Activated CD8-positive, alpha-beta T cell treated with anti-CD3 and anti-CD28 coated beads for 36 hours (primary cell): ENCODE measurements at regions not wholly inside any gene's neighbourhood (a gene's known extent, or its start where the extent isn't known, plus 50 kb on each side); places are given as distances from the start of the nearest gene placed in this dataset.
"Not testable (repeated sequence)": the region's sequence is repeated elsewhere in the genome, so short reads cannot be mapped to it uniquely, and the experiment has no call there.

Experiments used
- ATAC-seq: fragments of 200-7000 bp; cut with Tn5 transposase; one replicate; pipeline ENCODE4 v1.10.0; 2021; ENCODE audit warnings: mild to moderate bottlenecking, moderate library complexity
- CTCF ChIA-PET: fragments of 350-600 bp; sonication (Branson Sonifier 250); formaldehyde crosslinking; loops from one replicate; lab custom pipeline; 2021; ENCODE audit warnings: antibody characterized with exemption; lab: Charles Lee
- POLR2A ChIA-PET: fragments of 350-600 bp; sonication (Branson Sonifier 250); formaldehyde crosslinking; loops from one replicate; lab custom pipeline; 2021; ENCODE audit warnings: antibody characterized with exemption; lab: Charles Lee
- DNase-seq: peaks from one replicate; pipeline ENCODE4 v3.0.0-alpha.2; 2020
- H3K27ac Mint-ChIP-seq: one replicate; pipeline ENCODE4 v1.8.0; 2021; ENCODE audit warnings: mild to moderate bottlenecking, mixed read lengths
- H3K27me3 Mint-ChIP-seq: one replicate; pipeline ENCODE4 v1.8.0; 2021; ENCODE audit warnings: mixed read lengths
- H3K36me3 Mint-ChIP-seq: one replicate; pipeline ENCODE4 v1.8.0; 2021; ENCODE audit warnings: low read depth, mixed read lengths
- H3K4me1 Mint-ChIP-seq: one replicate; pipeline ENCODE4 v1.8.0; 2021; ENCODE audit warnings: low read depth, mixed read lengths
- H3K4me3 Mint-ChIP-seq: one replicate; pipeline ENCODE4 v1.8.0; 2021; ENCODE audit warnings: mild to moderate bottlenecking, moderate library complexity, mixed read lengths
- H3K9me3 Mint-ChIP-seq: one replicate; pipeline ENCODE4 v1.8.0; 2021; ENCODE audit warnings: mixed read lengths
- intact Hi-C: fragments of 100-400 bp; cut with micrococcal nuclease; formaldehyde crosslinking; loops from one replicate; pipeline ENCODE4 v1.10.0; 2022

- H3K27ac Mint-ChIP-seq, POLR2A ChIA-PET, H3K4me1 Mint-ChIP-seq, H3K4me3 Mint-ChIP-seq, intact Hi-C loops, ATAC-seq, CTCF ChIA-PET, H3K9me3 Mint-ChIP-seq, H3K27me3 Mint-ChIP-seq, DNase-seq, H3K36me3 Mint-ChIP-seq: not testable (repeated sequence)
Measured at GRCh38 chr1:144066071-144066813, 94.5 kb upstream of the FAM72C start.

GRCh38 chr1:144065299-144066060 lies 93.7 kb upstream of the FAM72C start:
- ATAC-seq, H3K9me3 Mint-ChIP-seq, H3K36me3 Mint-ChIP-seq, POLR2A ChIA-PET, H3K4me3 Mint-ChIP-seq, DNase-seq, H3K4me1 Mint-ChIP-seq, CTCF ChIA-PET, intact Hi-C loops, H3K27ac Mint-ChIP-seq, H3K27me3 Mint-ChIP-seq: not testable (repeated sequence)

GRCh38 chr1:144049365-144049764 lies 77.6 kb upstream of the FAM72C start:
- POLR2A ChIA-PET, DNase-seq, H3K36me3 Mint-ChIP-seq, CTCF ChIA-PET, H3K9me3 Mint-ChIP-seq, H3K27me3 Mint-ChIP-seq, intact Hi-C loops, ATAC-seq, H3K27ac Mint-ChIP-seq, H3K4me3 Mint-ChIP-seq, H3K4me1 Mint-ChIP-seq: not testable (repeated sequence)

GRCh38 chr1:144046645-144047044 lies 74.9 kb upstream of the FAM72C start:
- POLR2A ChIA-PET, H3K36me3 Mint-ChIP-seq, H3K4me1 Mint-ChIP-seq, H3K27ac Mint-ChIP-seq, CTCF ChIA-PET, H3K9me3 Mint-ChIP-seq, H3K4me3 Mint-ChIP-seq, DNase-seq, intact Hi-C loops, H3K27me3 Mint-ChIP-seq, ATAC-seq: not testable (repeated sequence)

GRCh38 chr1:144045751-144046546 lies 74.2 kb upstream of the FAM72C start:
- H3K36me3 Mint-ChIP-seq, H3K4me3 Mint-ChIP-seq, intact Hi-C loops, CTCF ChIA-PET, POLR2A ChIA-PET, H3K4me1 Mint-ChIP-seq, H3K9me3 Mint-ChIP-seq, H3K27ac Mint-ChIP-seq, H3K27me3 Mint-ChIP-seq: not testable (repeated sequence)
- peak; percentile 91 for ATAC-seq
- DNase-seq = peak; percentile 74

GRCh38 chr1:144042251-144042650 lies 70.5 kb upstream of the FAM72C start:
- intact Hi-C loops, H3K27ac Mint-ChIP-seq, DNase-seq, H3K9me3 Mint-ChIP-seq, H3K4me3 Mint-ChIP-seq, ATAC-seq, H3K4me1 Mint-ChIP-seq, CTCF ChIA-PET, POLR2A ChIA-PET, H3K36me3 Mint-ChIP-seq, H3K27me3 Mint-ChIP-seq: not testable (repeated sequence)

- H3K36me3 Mint-ChIP-seq, H3K4me1 Mint-ChIP-seq, H3K27ac Mint-ChIP-seq, H3K4me3 Mint-ChIP-seq, POLR2A ChIA-PET, H3K27me3 Mint-ChIP-seq, CTCF ChIA-PET, H3K9me3 Mint-ChIP-seq, ATAC-seq, DNase-seq, intact Hi-C loops: not testable (repeated sequence)
Measured at GRCh38 chr1:144040293-144040692, 68.5 kb upstream of the FAM72C start.

GRCh38 chr1:144034045-144034444 lies 62.3 kb upstream of the FAM72C start:
- H3K4me3 Mint-ChIP-seq, intact Hi-C loops, DNase-seq, H3K27me3 Mint-ChIP-seq, CTCF ChIA-PET, H3K36me3 Mint-ChIP-seq, POLR2A ChIA-PET, H3K4me1 Mint-ChIP-seq, ATAC-seq, H3K27ac Mint-ChIP-seq, H3K9me3 Mint-ChIP-seq: not testable (repeated sequence)

- H3K4me3 Mint-ChIP-seq, H3K36me3 Mint-ChIP-seq, H3K4me1 Mint-ChIP-seq, intact Hi-C loops, DNase-seq, ATAC-seq, POLR2A ChIA-PET, H3K9me3 Mint-ChIP-seq, H3K27ac Mint-ChIP-seq, H3K27me3 Mint-ChIP-seq, CTCF ChIA-PET: not testable (repeated sequence)
Measured at GRCh38 chr1:144031550-144031949, 59.8 kb upstream of the FAM72C start.

GRCh38 chr1:144026022-144026421 lies 54.2 kb upstream of the FAM72C start:
- POLR2A ChIA-PET, H3K4me1 Mint-ChIP-seq, H3K36me3 Mint-ChIP-seq, H3K27ac Mint-ChIP-seq, intact Hi-C loops, H3K4me3 Mint-ChIP-seq, CTCF ChIA-PET, DNase-seq, H3K9me3 Mint-ChIP-seq, H3K27me3 Mint-ChIP-seq: not testable (repeated sequence)
- peak; percentile 92 for ATAC-seq

GRCh38 chr1:144021690-144022384 lies 50.1 kb upstream of the FAM72C start:
- H3K27ac Mint-ChIP-seq, DNase-seq, ATAC-seq, H3K36me3 Mint-ChIP-seq, H3K4me1 Mint-ChIP-seq, H3K4me3 Mint-ChIP-seq, H3K27me3 Mint-ChIP-seq, CTCF ChIA-PET, H3K9me3 Mint-ChIP-seq, POLR2A ChIA-PET, intact Hi-C loops: not testable (repeated sequence)
